Prostate gland (tissue), 2 donors: ENCODE measurements at regions not wholly inside any gene's neighbourhood (a gene's known extent, or its start where the extent isn't known, plus 50 kb on each side); places are given as distances from the start of the nearest gene placed in this dataset.

Experiments used
- POLR2A ChIP-seq: fragments of 450-650 bp; IDR thresholded peaks from one replicate; pipeline ENCODE4 v1.6.1; 2016; ENCODE audit warnings: antibody characterized with exemption, mild to moderate bottlenecking
- POLR2AphosphoS5 ChIP-seq: sonication (generic); formaldehyde crosslinking; IDR thresholded peaks from one replicate; pipeline ENCODE4 v1.6.1; 2017; ENCODE audit warnings: antibody characterized with exemption
- TF ChIP-seq, protein P1 (sequence below), 4 experiments: fragments of 200-600 bp in 2 of 4; fragments of 450-650 bp in 2 of 4; sonication (generic) in 2 of 4; IDR thresholded peaks; 1 replicate in 3 of 4; 2 replicates in 1 of 4; pipeline ENCODE4 v1.5.1; 2016 to 2019; ENCODE audit warnings: antibody characterized with exemption in 4 of 4, mild to moderate bottlenecking in 2 of 4, moderate library complexity in 2 of 4

DNA sequence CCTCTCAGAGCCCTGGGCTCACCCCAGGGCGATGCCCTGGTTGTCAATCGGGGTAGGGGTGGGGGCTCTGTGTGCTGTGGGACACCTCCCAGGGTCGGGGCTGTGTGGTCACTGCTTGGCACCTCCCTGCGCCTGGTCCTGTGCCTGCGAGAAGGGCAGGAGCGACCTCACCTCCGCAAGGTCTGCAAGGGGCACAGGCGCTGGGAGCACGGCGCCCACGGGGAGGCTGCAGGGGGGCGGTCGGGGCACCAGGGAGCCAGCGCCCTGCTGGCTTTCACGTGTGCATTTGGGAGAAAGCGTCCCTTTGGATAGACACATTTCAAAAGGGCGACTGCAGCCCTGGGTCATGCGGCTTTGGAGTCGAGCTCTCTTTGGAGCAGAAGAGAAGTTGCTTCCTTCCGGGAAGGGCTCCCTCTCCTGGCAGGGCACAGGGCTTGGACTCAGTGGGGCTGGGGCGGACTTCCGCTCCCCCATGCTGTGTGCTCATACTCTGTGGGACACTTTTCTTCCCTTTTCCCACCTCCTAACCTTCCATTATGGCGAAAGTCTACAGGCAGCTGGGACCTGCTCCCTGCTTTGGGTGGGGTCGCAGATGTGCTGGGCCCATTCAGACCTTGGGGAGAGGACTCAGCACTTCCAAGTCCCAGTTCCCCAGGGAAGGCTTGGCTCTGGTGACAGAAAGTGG lies 52.9 kb upstream of the SLC28A3 start:
- TF ChIP-seq POLR2AphosphoS5 (no peak), POLR2A (no peak)
- TF ChIP-seq, protein P1, sequence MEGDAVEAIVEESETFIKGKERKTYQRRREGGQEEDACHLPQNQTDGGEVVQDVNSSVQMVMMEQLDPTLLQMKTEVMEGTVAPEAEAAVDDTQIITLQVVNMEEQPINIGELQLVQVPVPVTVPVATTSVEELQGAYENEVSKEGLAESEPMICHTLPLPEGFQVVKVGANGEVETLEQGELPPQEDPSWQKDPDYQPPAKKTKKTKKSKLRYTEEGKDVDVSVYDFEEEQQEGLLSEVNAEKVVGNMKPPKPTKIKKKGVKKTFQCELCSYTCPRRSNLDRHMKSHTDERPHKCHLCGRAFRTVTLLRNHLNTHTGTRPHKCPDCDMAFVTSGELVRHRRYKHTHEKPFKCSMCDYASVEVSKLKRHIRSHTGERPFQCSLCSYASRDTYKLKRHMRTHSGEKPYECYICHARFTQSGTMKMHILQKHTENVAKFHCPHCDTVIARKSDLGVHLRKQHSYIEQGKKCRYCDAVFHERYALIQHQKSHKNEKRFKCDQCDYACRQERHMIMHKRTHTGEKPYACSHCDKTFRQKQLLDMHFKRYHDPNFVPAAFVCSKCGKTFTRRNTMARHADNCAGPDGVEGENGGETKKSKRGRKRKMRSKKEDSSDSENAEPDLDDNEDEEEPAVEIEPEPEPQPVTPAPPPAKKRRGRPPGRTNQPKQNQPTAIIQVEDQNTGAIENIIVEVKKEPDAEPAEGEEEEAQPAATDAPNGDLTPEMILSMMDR (IDR thresholded peaks at IDR 0.05), result no peak
